ENCODE measurements at regions not wholly inside any gene's neighbourhood (a gene's known extent, or its start where the extent isn't known, plus 50 kb on each side); places are given as distances from the start of the nearest gene placed in this dataset.

GRCh38 chr22:49468487-49469198, 359.0 kb downstream of the BRD1 start:
- TF ChIP-seq NANOG (IDR thresholded peaks at IDR 0.05; ENCODE audit: borderline replicate concordance), result no peak
- TF ChIP-seq STAT1 (IDR thresholded peaks at IDR 0.05; ENCODE audit: unreplicated experiment), result no peak
- TF ChIP-seq POLR2AphosphoS5 (IDR thresholded peaks at IDR 0.05; ENCODE audit: low read depth), result no peak
- TF ChIP-seq JUNB (IDR thresholded peaks at IDR 0.05; ENCODE audit: unreplicated experiment), result no peak
- no peak for TF ChIP-seq EZH2 (IDR thresholded peaks at IDR 0.05; ENCODE audit: low read depth, unreplicated experiment)
- TF ChIP-seq ZNF114 (CRISPR knock-in tag; IDR thresholded peaks at IDR 0.05), result no peak
- TF ChIP-seq CREB1 (CRISPR knock-in tag; IDR thresholded peaks at IDR 0.05; ENCODE audit: low read depth), result no peak
- TF ChIP-seq EZH2phosphoT487 (IDR thresholded peaks at IDR 0.05; ENCODE audit: unreplicated experiment), result no peak
- TF ChIP-seq ZNF462 (CRISPR knock-in tag; IDR thresholded peaks at IDR 0.05), result no peak
- TF ChIP-seq REST (IDR thresholded peaks at IDR 0.05; ENCODE audit: unreplicated experiment), result no peak
- no peak for TF ChIP-seq CTCF (conservative IDR thresholded peaks at IDR 0.05; ENCODE audit: low read depth in 2 of 2)
- no peak for TF ChIP-seq ETS1 (IDR thresholded peaks at IDR 0.05)
- TF ChIP-seq ZNF331 (CRISPR knock-in tag; IDR thresholded peaks at IDR 0.05; ENCODE audit: low read depth), result no peak
- Histone ChIP-seq H3K36me3 (ENCODE audit: insufficient read depth) (peaks cover 4% of the 10 kb centered on the region), H3F3A (replicated peaks; ENCODE audit: low read depth) (no peaks in the 10 kb centered on the region), H4K20me1 (replicated peaks; ENCODE audit: insufficient read depth) (no peaks in the 10 kb centered on the region), H3K9me2 (ENCODE audit: insufficient read depth) (no peaks in the 10 kb centered on the region), H3K4me1 (ENCODE audit: insufficient read depth) (no peaks in the 10 kb centered on the region), H2AFZ (no peak overlapping the region), H3K79me2 (replicated peaks; ENCODE audit: insufficient read depth) (no peaks in the 10 kb centered on the region), H3K4me2 (no peak overlapping the region), H3K4me3 (no peak overlapping the region), H3K27ac (ENCODE audit: low read depth) (no peak overlapping the region), H3K27me3 (ENCODE audit: insufficient read depth) (no peaks in the 10 kb centered on the region)
- H3K9me3 Mint-ChIP-seq, result no peaks in the 10 kb centered on the region; the same call in 2 of the 3 replicates
- H3K36me3 Mint-ChIP-seq (ENCODE audit: low read depth), result no peaks in the 10 kb centered on the region
- peaks cover 12% of the 10 kb centered on the region for H3K27me3 Mint-ChIP-seq (ENCODE audit: insufficient read depth, low read depth, poor library complexity)
- DNase-seq (ENCODE audit: low spot score) (no peak), ATAC-seq (no peak)
- no peak overlapping the region for H3K4me3 Mint-ChIP-seq
- H3K4me1 Mint-ChIP-seq, result peaks cover 11% of the 10 kb centered on the region
- H3K27ac Mint-ChIP-seq, result no peak overlapping the region

All from GM23338 (cell line).